ENCODE measurements at regions not wholly inside any gene's neighbourhood (a gene's known extent, or its start where the extent isn't known, plus 50 kb on each side); places are given as distances from the start of the nearest gene placed in this dataset.

DNA sequence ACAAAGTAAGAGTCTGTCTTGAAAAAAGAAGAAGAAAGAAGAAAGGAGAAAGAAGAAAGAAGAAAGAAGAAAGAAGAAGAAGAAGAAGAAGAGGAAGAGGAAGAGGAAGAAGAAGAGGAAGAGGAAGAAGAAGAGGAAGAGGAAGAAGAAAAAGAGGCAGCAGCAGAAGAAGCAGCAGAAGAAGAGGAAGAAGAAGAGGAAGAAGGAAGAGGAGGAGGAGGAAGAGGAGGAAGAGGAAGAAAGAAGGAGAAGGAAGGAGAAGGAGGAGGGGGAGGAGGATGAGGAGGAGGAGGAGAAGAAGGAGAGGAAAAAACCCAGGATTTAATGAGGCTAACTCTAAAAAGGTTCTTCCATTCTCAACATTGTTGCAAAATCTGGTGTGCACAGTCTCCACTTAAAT lies 95.4 kb upstream of the PDE10A start:
- Mint-ChIP-seq H3K4me3 (ENCODE audit: low read depth) (no peak overlapping the region), H3K4me1 (ENCODE audit: low read depth) (no peaks in the 10 kb centered on the region), H3K36me3 (ENCODE audit: insufficient read depth) (no peaks in the 10 kb centered on the region), H3K9me3 (ENCODE audit: low read depth) (peaks cover 5% of the 10 kb centered on the region), H3K27me3 (peaks cover 3% of the 10 kb centered on the region), H3K27ac (no peak overlapping the region)
- DNase-seq (ENCODE audit: low spot score, unreplicated experiment): no peak
- TF ChIP-seq, protein P1, sequence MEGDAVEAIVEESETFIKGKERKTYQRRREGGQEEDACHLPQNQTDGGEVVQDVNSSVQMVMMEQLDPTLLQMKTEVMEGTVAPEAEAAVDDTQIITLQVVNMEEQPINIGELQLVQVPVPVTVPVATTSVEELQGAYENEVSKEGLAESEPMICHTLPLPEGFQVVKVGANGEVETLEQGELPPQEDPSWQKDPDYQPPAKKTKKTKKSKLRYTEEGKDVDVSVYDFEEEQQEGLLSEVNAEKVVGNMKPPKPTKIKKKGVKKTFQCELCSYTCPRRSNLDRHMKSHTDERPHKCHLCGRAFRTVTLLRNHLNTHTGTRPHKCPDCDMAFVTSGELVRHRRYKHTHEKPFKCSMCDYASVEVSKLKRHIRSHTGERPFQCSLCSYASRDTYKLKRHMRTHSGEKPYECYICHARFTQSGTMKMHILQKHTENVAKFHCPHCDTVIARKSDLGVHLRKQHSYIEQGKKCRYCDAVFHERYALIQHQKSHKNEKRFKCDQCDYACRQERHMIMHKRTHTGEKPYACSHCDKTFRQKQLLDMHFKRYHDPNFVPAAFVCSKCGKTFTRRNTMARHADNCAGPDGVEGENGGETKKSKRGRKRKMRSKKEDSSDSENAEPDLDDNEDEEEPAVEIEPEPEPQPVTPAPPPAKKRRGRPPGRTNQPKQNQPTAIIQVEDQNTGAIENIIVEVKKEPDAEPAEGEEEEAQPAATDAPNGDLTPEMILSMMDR (IDR thresholded peaks at IDR 0.05; ENCODE audit: unreplicated experiment): no peak

DNA sequence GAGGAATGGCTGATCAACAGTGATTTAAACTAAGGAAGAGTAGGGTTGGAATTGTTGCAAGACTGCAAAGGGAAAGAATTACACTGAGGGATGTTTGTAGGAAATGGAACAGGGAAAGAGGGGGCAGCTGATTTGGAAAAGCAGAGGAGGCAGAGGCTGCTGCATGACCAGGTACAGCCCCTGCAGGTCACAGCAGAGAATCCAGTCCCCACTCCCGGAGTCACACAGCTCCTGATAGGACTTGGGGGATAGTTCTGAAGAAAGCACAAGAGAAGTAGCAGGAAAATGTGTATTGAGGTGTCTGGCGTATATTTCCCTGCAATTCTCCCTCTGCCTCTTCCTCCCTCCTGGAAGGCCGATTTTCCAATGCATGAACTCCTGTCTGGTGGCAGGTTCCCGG lies 92.5 kb upstream of the PDE10A start:
- Mint-ChIP-seq H3K36me3 (ENCODE audit: insufficient read depth) (no peaks in the 10 kb centered on the region), H3K4me3 (ENCODE audit: low read depth) (no peak overlapping the region), H3K9me3 (ENCODE audit: low read depth) (no peaks in the 10 kb centered on the region), H3K27me3 (peaks cover 3% of the 10 kb centered on the region), H3K27ac (no peak overlapping the region), H3K4me1 (ENCODE audit: low read depth) (no peaks in the 10 kb centered on the region)
- DNase-seq (ENCODE audit: low spot score, unreplicated experiment): no peak
- TF ChIP-seq, protein P1 (IDR thresholded peaks at IDR 0.05; ENCODE audit: unreplicated experiment): no peak

DNA sequence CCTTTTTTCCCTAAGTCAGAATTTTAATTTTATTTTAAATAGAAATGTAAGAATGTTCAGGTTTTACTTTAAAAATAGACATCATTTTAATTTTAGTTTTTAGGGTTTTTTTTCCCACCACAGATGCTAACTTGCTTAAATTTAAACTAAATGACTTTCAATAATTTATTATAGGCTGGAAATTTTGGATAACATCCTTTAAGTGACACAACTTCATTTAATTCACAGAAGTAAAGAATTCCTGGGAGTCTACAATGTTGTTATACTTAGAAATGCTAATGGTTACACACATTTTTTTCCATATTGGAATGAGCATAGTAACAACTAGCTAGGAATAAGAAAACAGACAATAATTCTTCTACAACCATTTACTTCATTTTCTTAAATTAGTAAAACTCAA lies 90.5 kb upstream of the PDE10A start:
- H3K36me3 Mint-ChIP-seq (ENCODE audit: insufficient read depth): no peaks in the 10 kb centered on the region
- H3K27ac Mint-ChIP-seq: no peak overlapping the region
- peaks cover 5% of the 10 kb centered on the region for H3K9me3 Mint-ChIP-seq (ENCODE audit: low read depth)
- peaks cover 3% of the 10 kb centered on the region for H3K27me3 Mint-ChIP-seq
- H3K4me1 Mint-ChIP-seq (ENCODE audit: low read depth): no peaks in the 10 kb centered on the region
- H3K4me3 Mint-ChIP-seq (ENCODE audit: low read depth): no peak overlapping the region
- DNase-seq (ENCODE audit: low spot score, unreplicated experiment): no peak
- TF ChIP-seq, protein P1 (IDR thresholded peaks at IDR 0.05; ENCODE audit: unreplicated experiment): no peak

DNA sequence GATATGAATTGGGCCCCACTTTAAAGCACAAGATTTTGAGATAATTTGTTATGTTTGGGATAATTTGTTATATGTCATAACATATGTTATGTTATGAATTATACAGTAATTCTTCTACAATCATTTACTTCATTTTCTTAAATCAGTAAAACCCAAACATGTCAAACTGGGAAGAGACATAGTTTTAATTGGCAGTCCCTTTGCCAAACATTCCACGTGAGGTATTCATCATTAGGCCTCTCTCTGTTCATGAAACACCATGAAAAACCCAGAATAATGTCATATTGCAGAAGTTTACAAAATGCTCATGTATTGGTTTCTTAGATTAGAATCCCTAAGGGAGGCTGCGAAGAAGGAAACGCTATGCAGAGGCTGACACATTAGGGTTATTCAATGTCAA lies 89.4 kb upstream of the PDE10A start:
- H3K27ac Mint-ChIP-seq: no peak overlapping the region
- no peaks in the 10 kb centered on the region for H3K4me1 Mint-ChIP-seq (ENCODE audit: low read depth)
- peaks cover 5% of the 10 kb centered on the region for H3K9me3 Mint-ChIP-seq (ENCODE audit: low read depth)
- no peak for DNase-seq (ENCODE audit: low spot score, unreplicated experiment)
- no peaks in the 10 kb centered on the region for H3K36me3 Mint-ChIP-seq (ENCODE audit: insufficient read depth)
- TF ChIP-seq, protein P1 (IDR thresholded peaks at IDR 0.05; ENCODE audit: unreplicated experiment): no peak
- peaks cover 5% of the 10 kb centered on the region for H3K27me3 Mint-ChIP-seq
- no peak overlapping the region for H3K4me3 Mint-ChIP-seq (ENCODE audit: low read depth)

DNA sequence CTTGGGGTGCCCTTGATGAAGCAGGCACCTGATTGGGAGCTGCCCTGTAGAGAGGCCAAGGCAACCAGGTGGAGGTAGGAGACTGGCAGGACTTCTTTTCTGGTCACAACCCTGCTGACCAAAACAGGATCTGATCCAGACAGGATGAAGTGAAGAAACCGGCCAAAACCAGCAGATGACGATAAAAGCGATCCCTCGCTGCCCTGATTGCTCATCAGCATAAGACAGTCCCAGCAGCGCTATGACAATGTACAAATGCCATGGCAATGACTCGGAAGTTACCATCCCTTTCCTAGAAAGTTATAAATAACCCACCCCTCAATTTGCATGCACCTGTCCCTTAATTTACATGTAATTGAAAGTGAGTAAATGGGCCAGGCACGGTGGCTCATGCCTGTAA lies 88.4 kb upstream of the PDE10A start:
- Mint-ChIP-seq H3K4me3 (ENCODE audit: low read depth) (no peak overlapping the region), H3K9me3 (ENCODE audit: low read depth) (peaks cover 5% of the 10 kb centered on the region), H3K27me3 (peaks cover 5% of the 10 kb centered on the region), H3K27ac (no peak overlapping the region), H3K4me1 (ENCODE audit: low read depth) (no peaks in the 10 kb centered on the region), H3K36me3 (ENCODE audit: insufficient read depth) (no peaks in the 10 kb centered on the region)
- TF ChIP-seq, protein P1 (IDR thresholded peaks at IDR 0.05; ENCODE audit: unreplicated experiment): no peak
- DNase-seq (ENCODE audit: low spot score, unreplicated experiment): no peak
